H1 (cell line): ENCODE measurements at regions not wholly inside any gene's neighbourhood (a gene's known extent, or its start where the extent isn't known, plus 50 kb on each side); places are given as distances from the start of the nearest gene placed in this dataset.

Source experiments
- ATF3 ChIP-seq: IDR thresholded peaks from 2 replicates; pipeline ENCODE4 v1.6.1; 2011; ENCODE audit warnings: low read depth, mild to moderate bottlenecking, low read length; ENCODE audit not compliant: insufficient read depth
- CREB1 ChIP-seq: IDR thresholded peaks from 2 replicates; pipeline ENCODE4 v1.6.1; 2012; ENCODE audit warnings: inconsistent platforms
- CTCF ChIP-seq, 3 experiments: IDR thresholded peaks; 1 replicate in 2 of 3; 2 replicates in 1 of 3; pipeline versions ENCODE4 v1.5.1 to v1.6.1; 2011; ENCODE audit warnings: low read length in 3 of 3, mild to moderate bottlenecking in 3 of 3, inconsistent platforms in 2 of 3, low read depth in 1 of 3, moderate library complexity in 1 of 3; ENCODE audit not compliant: insufficient read depth in 1 of 3; ENCODE audit errors: control extremely low read depth in 1 of 3
- E2F6 ChIP-seq: IDR thresholded peaks from 2 replicates; pipeline ENCODE4 v1.6.1; 2012; ENCODE audit warnings: inconsistent platforms
- GTF2F1 ChIP-seq: IDR thresholded peaks from 2 replicates; pipeline ENCODE4 v1.6.1; 2012; ENCODE audit warnings: low read depth, low read length, improper control_type of control experiment, borderline replicate concordance
- KDM1A ChIP-seq: fragments of 200-600, 300-600 bp; sonication (generic); IDR thresholded peaks from 2 replicates; pipeline ENCODE4 v1.7.1; 2016; ENCODE audit warnings: mild to moderate bottlenecking, low read length, borderline replicate concordance
- POLR2AphosphoS5 ChIP-seq: IDR thresholded peaks from 2 replicates; pipeline ENCODE4 v1.6.1; 2011; ENCODE audit warnings: low read depth, low read length
- TCF12 ChIP-seq: IDR thresholded peaks from 2 replicates; pipeline ENCODE4 v1.6.1; 2011; ENCODE audit warnings: low read depth, mild to moderate bottlenecking, low read length
- TF ChIP-seq, protein P1 (sequence below): IDR thresholded peaks from 2 replicates; pipeline ENCODE4 v1.6.1; 2012; ENCODE audit warnings: inconsistent platforms

DNA sequence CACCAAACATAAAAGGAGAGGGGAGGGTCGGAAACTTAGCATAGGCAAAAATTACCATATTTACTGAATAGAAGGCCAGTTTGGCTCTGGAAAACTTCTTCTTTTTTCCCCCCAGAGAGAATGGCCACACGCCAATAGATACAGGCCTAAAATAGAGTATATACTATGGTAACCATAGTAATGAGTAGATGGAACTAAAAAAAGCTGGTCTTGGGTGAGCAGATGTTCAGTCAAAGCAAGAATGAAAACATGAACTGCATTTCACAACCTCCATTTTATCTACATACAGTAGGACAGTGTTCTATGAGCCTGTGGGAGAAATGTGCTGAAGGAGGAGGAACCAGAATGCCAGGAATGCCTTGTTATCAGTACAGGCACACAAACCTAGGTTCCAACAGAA, 141.7 kb upstream of the SEMA3A start (continued):
- no peak for TF ChIP-seq E2F6
- TF ChIP-seq GTF2F1 = no peak
- no peak for TF ChIP-seq CTCF (IDR thresholded peaks at IDR 0.05; ENCODE audit: control extremely low read depth in 1 of 3, insufficient read depth in 1 of 3, low read depth in 1 of 3, low read length in 3 of 3)
- TF ChIP-seq, protein P1, sequence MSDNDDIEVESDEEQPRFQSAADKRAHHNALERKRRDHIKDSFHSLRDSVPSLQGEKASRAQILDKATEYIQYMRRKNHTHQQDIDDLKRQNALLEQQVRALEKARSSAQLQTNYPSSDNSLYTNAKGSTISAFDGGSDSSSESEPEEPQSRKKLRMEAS = no peak
- no peak for TF ChIP-seq POLR2AphosphoS5
- TF ChIP-seq KDM1A = no peak
- no peak for TF ChIP-seq CREB1
- no peak for TF ChIP-seq ATF3
- TF ChIP-seq TCF12 = no peak
